Adrenal gland (tissue), 9 donors: ENCODE measurements at regions not wholly inside any gene's neighbourhood (a gene's known extent, or its start where the extent isn't known, plus 50 kb on each side); places are given as distances from the start of the nearest gene placed in this dataset.

Source experiments
- DNase-seq, 7 donors: peaks; one replicate each; pipeline ENCODE4 v3.0.0-alpha.2; 2019 to 2020
- H3K27ac ChIP-seq, 5 donors: fragments of 200-600 bp; sonication (generic) in 4 of 5; 1 replicate in 3 of 5; 2 replicates in 2 of 5; pipeline versions ENCODE4 v1.5.1 to v1.8.0; 2016 to 2020; ENCODE audit warnings: mild to moderate bottlenecking in 1 of 5
- H3K27me3 ChIP-seq: fragments of 200-600 bp; 2 replicates; pipeline ENCODE4 v1.8.0; 2021
- H3K36me3 ChIP-seq, 2 donors: fragments of 200-600 bp; replicated peaks in 1 of 2; 1 replicate in 1 of 2; 2 replicates in 1 of 2; pipeline versions ENCODE4 v1.5.1 to v1.8.0; 2018 to 2022
- H3K4me1 ChIP-seq, 2 donors: fragments of 200-600 bp; replicated peaks in 1 of 2; 1 replicate in 1 of 2; 2 replicates in 1 of 2; pipeline versions ENCODE4 v1.5.1 to v1.8.0; 2018 to 2021
- H3K4me3 ChIP-seq, 4 donors: fragments of 200-600 bp; sonication (generic) in 3 of 4; one replicate each; pipeline ENCODE4 v1.5.1; 2016 to 2018
- H3K9me3 ChIP-seq, 3 donors: fragments of 200-600 bp; sonication (generic) in 1 of 3; replicated peaks in 1 of 3; 1 replicate in 2 of 3; 2 replicates in 1 of 3; pipeline versions ENCODE4 v1.5.1 to v1.8.0; 2016 to 2021
- POLR2A ChIP-seq, 2 donors: fragments of 450-650 bp; IDR thresholded peaks; one replicate each; pipeline ENCODE4 v1.6.1; 2017; ENCODE audit warnings: antibody characterized with exemption in 2 of 2, mild to moderate bottlenecking in 2 of 2, moderate library complexity in 1 of 2
- WGBS, 4 donors: extraction: QIAGEN DNeasy Blood & Tissue Kit in 2 of 4; methylation state at CpG; one replicate each; pipeline versions ENCODE4 v1.1.5 to v1.1.7; 2013 to 2017; 5-methylcytosine and 5-hydroxymethylcytosine counted together
- intact Hi-C, 2 donors: fragments of 100-400 bp; cut with DNase I; formaldehyde crosslinking; loops; one replicate each; pipeline versions ENCODE4 v1.14.1 to v1.15.0; 2022 to 2023
- TF ChIP-seq, protein P1 (sequence below), 6 experiments: fragments of 450-650 bp in 4 of 6; fragments of 200-600 bp in 2 of 6; sonication (generic) in 1 of 6; IDR thresholded peaks; 1 replicate in 5 of 6; 2 replicates in 1 of 6; pipeline versions ENCODE4 v1.5.1 to v1.8.0; 2016 to 2021; ENCODE audit warnings: antibody characterized with exemption in 6 of 6, mild to moderate bottlenecking in 2 of 6, moderate library complexity in 1 of 6
- donor health status: healthy with polysubstance abuse.
- donor health status: Bipolar disorder and iron deficiency.
- donor health status: DM: yes; HTN: yes; CAD: no.
- donor health status: DM: no; HTN: no; CAD: no.
- donor health status: DM: no; HTN: no; CAD: no.

DNA sequence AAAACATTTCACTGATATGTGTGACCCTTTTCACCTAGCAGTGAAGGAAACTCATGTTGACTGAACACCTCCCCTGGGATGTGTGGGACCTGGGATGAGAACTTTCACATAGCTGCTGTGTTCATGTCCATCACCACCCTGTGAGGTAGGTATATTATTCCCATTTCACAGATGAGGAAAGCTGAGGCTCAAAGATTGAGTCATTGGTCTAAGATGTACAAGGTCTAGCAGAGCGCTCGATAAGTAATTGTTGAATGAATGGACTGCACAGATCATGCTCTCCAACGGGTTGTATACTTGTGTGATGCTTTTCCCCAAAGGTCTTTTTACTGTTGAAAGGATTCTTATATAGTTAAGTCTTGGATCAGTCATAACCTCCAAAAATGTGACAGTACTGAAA is 75.6 kb upstream of the TSC22D1 start:
- H3K4me3 ChIP-seq: no peak overlapping the region
- H3K36me3 ChIP-seq: no peaks in the 10 kb centered on the region
- 88 to 90% (median 89%) methylated on average over 3 of the region's 3 CpGs for WGBS, 4 donors
- DNase-seq: no peak
- H3K9me3 ChIP-seq: no peaks in the 10 kb centered on the region
- no peaks in the 10 kb centered on the region for H3K4me1 ChIP-seq
- TF ChIP-seq, protein P1, sequence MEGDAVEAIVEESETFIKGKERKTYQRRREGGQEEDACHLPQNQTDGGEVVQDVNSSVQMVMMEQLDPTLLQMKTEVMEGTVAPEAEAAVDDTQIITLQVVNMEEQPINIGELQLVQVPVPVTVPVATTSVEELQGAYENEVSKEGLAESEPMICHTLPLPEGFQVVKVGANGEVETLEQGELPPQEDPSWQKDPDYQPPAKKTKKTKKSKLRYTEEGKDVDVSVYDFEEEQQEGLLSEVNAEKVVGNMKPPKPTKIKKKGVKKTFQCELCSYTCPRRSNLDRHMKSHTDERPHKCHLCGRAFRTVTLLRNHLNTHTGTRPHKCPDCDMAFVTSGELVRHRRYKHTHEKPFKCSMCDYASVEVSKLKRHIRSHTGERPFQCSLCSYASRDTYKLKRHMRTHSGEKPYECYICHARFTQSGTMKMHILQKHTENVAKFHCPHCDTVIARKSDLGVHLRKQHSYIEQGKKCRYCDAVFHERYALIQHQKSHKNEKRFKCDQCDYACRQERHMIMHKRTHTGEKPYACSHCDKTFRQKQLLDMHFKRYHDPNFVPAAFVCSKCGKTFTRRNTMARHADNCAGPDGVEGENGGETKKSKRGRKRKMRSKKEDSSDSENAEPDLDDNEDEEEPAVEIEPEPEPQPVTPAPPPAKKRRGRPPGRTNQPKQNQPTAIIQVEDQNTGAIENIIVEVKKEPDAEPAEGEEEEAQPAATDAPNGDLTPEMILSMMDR (IDR thresholded peaks at IDR 0.05): no peak
- no peak for TF ChIP-seq POLR2A (IDR thresholded peaks at IDR 0.05)
- H3K27ac ChIP-seq: no peak overlapping the region
- H3K27me3 ChIP-seq: no peaks in the 10 kb centered on the region
- intact Hi-C loops: no loop called here

DNA sequence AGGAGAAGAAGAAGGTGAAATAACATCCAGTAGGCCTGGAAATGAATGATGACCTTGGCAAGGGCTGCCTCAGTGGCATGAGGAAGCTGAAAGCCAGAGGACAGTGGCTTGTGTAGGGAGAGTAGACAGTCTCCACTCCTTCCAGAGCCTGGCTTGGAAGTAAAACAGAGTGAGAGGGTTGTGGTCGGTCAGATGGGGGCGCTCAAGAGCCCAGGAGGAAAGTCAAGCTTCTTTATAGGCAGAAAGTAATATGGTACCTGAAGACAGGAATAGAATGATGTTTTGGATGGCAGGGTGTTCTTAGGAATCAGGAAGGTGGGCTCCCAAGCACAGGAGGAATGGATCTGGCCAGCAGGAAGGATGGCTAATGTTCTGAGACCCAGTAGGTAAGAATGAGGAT is 75.1 kb upstream of the TSC22D1 start:
- Histone ChIP-seq H3K9me3 (no peaks in the 10 kb centered on the region), H3K4me1 (no peaks in the 10 kb centered on the region), H3K27ac (no peak overlapping the region), H3K27me3 (no peaks in the 10 kb centered on the region), H3K4me3 (no peak overlapping the region), H3K36me3 (no peaks in the 10 kb centered on the region)
- WGBS, 4 donors: 0 to 80% (median 24%) methylated on average over 1 to 2 of the region's 2 CpGs
- intact Hi-C loops: no loop called here
- no peak for DNase-seq
- no peak for TF ChIP-seq POLR2A (IDR thresholded peaks at IDR 0.05)
- TF ChIP-seq, protein P1 (IDR thresholded peaks at IDR 0.05): no peak

GRCh38 chr13:44649834-44650233 is 73.7 kb upstream of the TSC22D1 start:
- Histone ChIP-seq H3K9me3 (no peaks in the 10 kb centered on the region), H3K4me3 (no peak overlapping the region), H3K36me3 (no peaks in the 10 kb centered on the region), H3K4me1 (no peaks in the 10 kb centered on the region), H3K27ac (no peak overlapping the region), H3K27me3 (no peaks in the 10 kb centered on the region)
- no peak for DNase-seq
- intact Hi-C loops: no loop called here
- TF ChIP-seq, protein P1 (IDR thresholded peaks at IDR 0.05): no peak
- no peak for TF ChIP-seq POLR2A (IDR thresholded peaks at IDR 0.05)

DNA sequence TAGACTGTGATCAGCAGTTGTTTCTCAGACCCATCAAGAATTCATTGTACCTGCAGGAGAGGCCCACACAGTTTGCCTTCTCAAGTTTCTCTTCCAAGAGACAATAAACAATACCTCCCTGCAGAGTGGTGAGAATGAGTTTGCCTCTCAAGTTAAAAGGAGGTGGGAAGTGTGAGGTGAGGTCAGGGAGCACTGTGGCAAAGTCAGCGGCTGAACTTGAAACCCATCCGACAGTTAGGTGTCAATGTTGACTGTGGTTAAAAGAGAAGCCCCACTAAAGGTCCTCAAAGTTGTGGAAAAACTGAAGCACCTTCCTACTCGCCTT is 72.9 kb upstream of the TSC22D1 start:
- intact Hi-C loops: no loop called here
- 71 to 87% (median 80%) methylated on average over 3 of the region's 3 CpGs for WGBS, 4 donors
- no peaks in the 10 kb centered on the region for H3K4me1 ChIP-seq
- no peaks in the 10 kb centered on the region for H3K9me3 ChIP-seq
- no peaks in the 10 kb centered on the region for H3K36me3 ChIP-seq
- no peak overlapping the region for H3K27ac ChIP-seq
- no peak overlapping the region for H3K4me3 ChIP-seq
- H3K27me3 ChIP-seq: no peaks in the 10 kb centered on the region
- TF ChIP-seq POLR2A (IDR thresholded peaks at IDR 0.05): no peak
- TF ChIP-seq, protein P1 (IDR thresholded peaks at IDR 0.05): no peak
- no peak for DNase-seq
